ENCODE measurements at regions not wholly inside any gene's neighbourhood (a gene's known extent, or its start where the extent isn't known, plus 50 kb on each side); places are given as distances from the start of the nearest gene placed in this dataset.

DNA sequence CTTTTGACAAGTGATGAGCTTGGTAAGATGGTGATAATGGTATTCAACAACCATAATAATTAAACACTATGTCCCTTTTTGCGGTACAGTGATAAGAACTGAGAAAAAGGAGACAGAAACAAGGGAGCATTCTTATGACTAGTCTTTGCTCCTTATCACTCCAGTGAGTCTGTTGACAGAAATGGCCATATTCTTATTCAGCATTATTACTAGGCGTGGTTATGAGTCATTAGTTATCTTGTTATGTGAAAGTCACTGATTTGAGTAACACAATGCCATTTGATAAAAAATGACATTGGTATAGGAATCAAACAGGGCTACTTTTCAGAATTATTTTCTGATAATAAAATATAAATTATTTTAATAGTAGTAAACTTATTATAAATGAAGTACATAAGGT is 193.5 kb downstream of the C3orf38 start:
- no peak for TF ChIP-seq POLR2A (IDR thresholded peaks at IDR 0.05)
- TF ChIP-seq, protein P1, sequence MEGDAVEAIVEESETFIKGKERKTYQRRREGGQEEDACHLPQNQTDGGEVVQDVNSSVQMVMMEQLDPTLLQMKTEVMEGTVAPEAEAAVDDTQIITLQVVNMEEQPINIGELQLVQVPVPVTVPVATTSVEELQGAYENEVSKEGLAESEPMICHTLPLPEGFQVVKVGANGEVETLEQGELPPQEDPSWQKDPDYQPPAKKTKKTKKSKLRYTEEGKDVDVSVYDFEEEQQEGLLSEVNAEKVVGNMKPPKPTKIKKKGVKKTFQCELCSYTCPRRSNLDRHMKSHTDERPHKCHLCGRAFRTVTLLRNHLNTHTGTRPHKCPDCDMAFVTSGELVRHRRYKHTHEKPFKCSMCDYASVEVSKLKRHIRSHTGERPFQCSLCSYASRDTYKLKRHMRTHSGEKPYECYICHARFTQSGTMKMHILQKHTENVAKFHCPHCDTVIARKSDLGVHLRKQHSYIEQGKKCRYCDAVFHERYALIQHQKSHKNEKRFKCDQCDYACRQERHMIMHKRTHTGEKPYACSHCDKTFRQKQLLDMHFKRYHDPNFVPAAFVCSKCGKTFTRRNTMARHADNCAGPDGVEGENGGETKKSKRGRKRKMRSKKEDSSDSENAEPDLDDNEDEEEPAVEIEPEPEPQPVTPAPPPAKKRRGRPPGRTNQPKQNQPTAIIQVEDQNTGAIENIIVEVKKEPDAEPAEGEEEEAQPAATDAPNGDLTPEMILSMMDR (IDR thresholded peaks at IDR 0.05 in 4 of 5, conservative IDR thresholded peaks at IDR 0.05 in 1 of 5) = no peak
